ENCODE measurements at regions not wholly inside any gene's neighbourhood (a gene's known extent, or its start where the extent isn't known, plus 50 kb on each side); places are given as distances from the start of the nearest gene placed in this dataset.
"Not testable (repeated sequence)": the region's sequence is repeated elsewhere in the genome, so short reads cannot be mapped to it uniquely, and the experiment has no call there.

DNA sequence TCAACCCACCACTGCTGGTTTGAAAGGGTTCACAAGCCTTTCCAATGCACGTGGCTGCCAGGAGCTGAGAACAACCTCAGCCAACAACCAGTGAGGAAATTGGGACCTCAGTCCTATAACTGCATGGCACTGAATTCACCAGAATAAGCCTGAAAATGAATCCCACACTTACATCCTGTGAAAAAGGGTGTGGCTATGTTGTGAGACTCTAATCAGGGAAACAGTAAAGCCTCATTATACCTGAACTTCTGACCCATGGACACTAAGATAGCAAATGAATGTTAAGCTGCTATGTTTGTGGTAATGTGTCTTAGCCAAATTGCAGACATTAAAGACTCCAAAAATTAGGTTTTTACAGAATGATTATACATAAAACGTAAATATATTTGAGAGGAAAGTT is 515.8 kb downstream of the IRS1 start:
- no peak overlapping the region for H3K4me3 Mint-ChIP-seq
- no peaks in the 10 kb centered on the region for H3K4me1 Mint-ChIP-seq
- TF ChIP-seq, protein P1, sequence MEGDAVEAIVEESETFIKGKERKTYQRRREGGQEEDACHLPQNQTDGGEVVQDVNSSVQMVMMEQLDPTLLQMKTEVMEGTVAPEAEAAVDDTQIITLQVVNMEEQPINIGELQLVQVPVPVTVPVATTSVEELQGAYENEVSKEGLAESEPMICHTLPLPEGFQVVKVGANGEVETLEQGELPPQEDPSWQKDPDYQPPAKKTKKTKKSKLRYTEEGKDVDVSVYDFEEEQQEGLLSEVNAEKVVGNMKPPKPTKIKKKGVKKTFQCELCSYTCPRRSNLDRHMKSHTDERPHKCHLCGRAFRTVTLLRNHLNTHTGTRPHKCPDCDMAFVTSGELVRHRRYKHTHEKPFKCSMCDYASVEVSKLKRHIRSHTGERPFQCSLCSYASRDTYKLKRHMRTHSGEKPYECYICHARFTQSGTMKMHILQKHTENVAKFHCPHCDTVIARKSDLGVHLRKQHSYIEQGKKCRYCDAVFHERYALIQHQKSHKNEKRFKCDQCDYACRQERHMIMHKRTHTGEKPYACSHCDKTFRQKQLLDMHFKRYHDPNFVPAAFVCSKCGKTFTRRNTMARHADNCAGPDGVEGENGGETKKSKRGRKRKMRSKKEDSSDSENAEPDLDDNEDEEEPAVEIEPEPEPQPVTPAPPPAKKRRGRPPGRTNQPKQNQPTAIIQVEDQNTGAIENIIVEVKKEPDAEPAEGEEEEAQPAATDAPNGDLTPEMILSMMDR (IDR thresholded peaks at IDR 0.05; ENCODE audit: unreplicated experiment in 3 of 3) = no peak
- H3K27ac Mint-ChIP-seq = no peak overlapping the region
- no peaks in the 10 kb centered on the region for H3K9me3 Mint-ChIP-seq
- H3K27me3 Mint-ChIP-seq (ENCODE audit: low read depth) = no peaks in the 10 kb centered on the region
- H3K36me3 Mint-ChIP-seq (ENCODE audit: low read depth) = no peaks in the 10 kb centered on the region

DNA sequence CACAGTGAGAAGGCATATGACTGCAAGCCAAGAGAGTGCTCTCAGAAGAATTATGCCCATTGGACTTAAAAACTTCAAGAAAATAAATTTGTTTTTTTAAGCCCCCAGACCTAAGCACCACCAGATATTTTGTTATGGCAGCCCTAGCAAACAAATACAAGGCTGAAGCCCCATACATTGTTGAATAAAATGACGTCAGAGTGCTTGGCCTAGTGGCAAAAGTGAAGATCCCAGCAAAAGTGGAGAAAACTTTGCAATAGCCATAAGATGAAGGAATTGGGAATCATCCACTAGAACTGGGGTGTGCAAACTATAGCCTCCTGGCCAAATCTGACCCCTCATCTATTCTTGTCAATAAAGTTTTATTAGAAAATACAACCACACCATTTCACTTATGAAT is 517.5 kb downstream of the IRS1 start:
- TF ChIP-seq, protein P1 (IDR thresholded peaks at IDR 0.05; ENCODE audit: unreplicated experiment in 3 of 3) = no peak
- Mint-ChIP-seq H3K9me3 (no peaks in the 10 kb centered on the region), H3K27me3 (ENCODE audit: low read depth) (no peaks in the 10 kb centered on the region), H3K36me3 (ENCODE audit: low read depth) (no peaks in the 10 kb centered on the region), H3K4me1 (no peaks in the 10 kb centered on the region), H3K27ac (no peak overlapping the region), H3K4me3 (no peak overlapping the region)

DNA sequence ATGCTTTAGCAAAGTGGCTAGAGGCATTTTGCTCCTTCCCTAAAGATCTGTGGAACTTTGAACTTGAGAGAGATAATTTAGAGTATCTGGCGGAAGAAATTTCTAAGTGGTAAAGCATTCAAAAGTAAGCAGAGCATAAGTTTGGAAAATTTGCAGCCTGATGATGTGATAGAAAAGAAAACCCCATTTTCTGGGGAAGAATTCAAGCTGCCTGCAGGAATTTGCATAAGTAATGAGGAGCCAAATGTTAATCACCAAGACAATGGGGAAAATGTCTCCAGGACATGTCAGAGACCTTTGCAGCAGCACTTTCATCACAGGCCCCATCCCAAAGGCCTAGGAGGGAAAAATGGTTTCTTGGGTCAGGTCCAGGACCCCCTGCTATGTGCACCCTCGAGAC is 519.5 kb downstream of the IRS1 start:
- H3K4me3 Mint-ChIP-seq = not testable (repeated sequence)

DNA sequence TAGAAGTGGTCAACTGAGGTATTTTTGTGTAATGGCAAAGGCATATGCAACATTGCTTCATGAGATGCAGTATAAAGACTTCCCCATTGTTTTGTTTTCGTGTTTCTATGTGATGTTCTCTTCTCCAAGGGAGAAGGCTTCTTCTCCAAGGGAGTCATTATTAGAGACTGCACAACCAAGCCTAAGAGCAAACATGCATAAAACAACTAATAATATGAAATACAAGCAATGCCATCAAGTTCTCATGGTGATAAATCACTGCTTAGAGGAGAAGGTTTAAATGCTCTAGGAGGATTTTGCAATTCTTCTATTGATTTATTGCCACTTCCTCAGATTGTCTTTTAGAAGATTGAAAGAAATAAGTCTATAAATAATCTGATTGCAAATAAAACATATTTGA is 524.4 kb downstream of the IRS1 start:
- H3K36me3 Mint-ChIP-seq (ENCODE audit: low read depth) = no peaks in the 10 kb centered on the region
- TF ChIP-seq, protein P1 (IDR thresholded peaks at IDR 0.05; ENCODE audit: unreplicated experiment in 3 of 3) = no peak
- no peak overlapping the region for H3K4me3 Mint-ChIP-seq
- no peaks in the 10 kb centered on the region for H3K4me1 Mint-ChIP-seq
- peaks cover 3% of the 10 kb centered on the region for H3K9me3 Mint-ChIP-seq
- H3K27ac Mint-ChIP-seq = no peak overlapping the region
- no peaks in the 10 kb centered on the region for H3K27me3 Mint-ChIP-seq (ENCODE audit: low read depth)

More for the DNA sequence above, 519.5 kb downstream of the IRS1 start:
- H3K27ac Mint-ChIP-seq; H3K36me3 Mint-ChIP-seq (ENCODE audit: low read depth); H3K27me3 Mint-ChIP-seq (ENCODE audit: low read depth); H3K4me1 Mint-ChIP-seq; H3K9me3 Mint-ChIP-seq: not testable (repeated sequence)

DNA sequence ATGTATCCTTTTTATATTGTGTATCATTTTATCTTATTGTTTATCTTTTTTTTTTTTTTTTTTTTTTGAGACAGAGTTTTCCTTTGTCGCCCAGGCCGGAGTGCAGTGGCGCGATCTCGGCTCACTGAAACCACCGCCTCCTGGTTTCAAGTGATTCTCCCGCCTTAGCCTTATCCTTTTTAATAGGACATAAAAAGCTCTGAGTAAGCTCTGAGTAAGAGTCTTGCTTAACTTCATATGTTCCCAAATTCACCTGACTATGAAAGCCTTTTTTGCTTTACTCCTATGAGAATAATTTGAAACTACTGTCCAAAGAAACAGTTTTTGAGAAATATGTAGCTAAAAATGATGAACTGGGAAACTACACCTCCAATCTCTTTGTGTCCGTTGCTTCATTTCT is 525.5 kb downstream of the IRS1 start:
- no peaks in the 10 kb centered on the region for H3K4me1 Mint-ChIP-seq
- TF ChIP-seq, protein P1 (IDR thresholded peaks at IDR 0.05; ENCODE audit: unreplicated experiment in 3 of 3) = no peak

DNA sequence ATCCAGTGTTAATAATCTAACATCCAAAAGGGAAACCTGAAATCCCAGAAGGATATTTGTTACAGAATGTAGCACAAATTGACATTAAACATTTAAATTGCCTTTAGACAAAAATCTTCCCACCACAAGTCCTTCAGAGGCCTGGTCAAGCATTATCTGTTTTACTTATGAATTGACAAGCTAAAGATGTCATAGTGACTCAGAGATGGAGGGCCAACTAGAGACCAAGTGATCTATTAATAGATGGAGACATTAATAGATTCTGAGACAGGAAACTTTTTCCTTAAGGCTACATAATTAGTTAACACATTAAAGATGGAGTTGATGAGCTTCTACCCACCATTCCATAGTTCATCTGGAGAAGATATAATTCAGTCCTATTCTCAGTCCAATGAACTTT is 526.2 kb downstream of the IRS1 start:
- Mint-ChIP-seq H3K36me3 (ENCODE audit: low read depth) (no peaks in the 10 kb centered on the region), H3K9me3 (peaks cover 3% of the 10 kb centered on the region), H3K4me1 (no peaks in the 10 kb centered on the region), H3K27ac (no peak overlapping the region), H3K27me3 (ENCODE audit: low read depth) (no peaks in the 10 kb centered on the region), H3K4me3 (no peak overlapping the region)
- TF ChIP-seq, protein P1 (IDR thresholded peaks at IDR 0.05; ENCODE audit: unreplicated experiment in 3 of 3) = no peak

More for the DNA sequence above, 525.5 kb downstream of the IRS1 start:
- no peak overlapping the region for H3K27ac Mint-ChIP-seq
- no peaks in the 10 kb centered on the region for H3K27me3 Mint-ChIP-seq (ENCODE audit: low read depth)
- no peak overlapping the region for H3K4me3 Mint-ChIP-seq
- peaks cover 3% of the 10 kb centered on the region for H3K9me3 Mint-ChIP-seq
- H3K36me3 Mint-ChIP-seq (ENCODE audit: low read depth) = no peaks in the 10 kb centered on the region

Data from nephron (organoid).